SK-N-SH (cell line): ENCODE measurements at regions not wholly inside any gene's neighbourhood (a gene's known extent, or its start where the extent isn't known, plus 50 kb on each side); places are given as distances from the start of the nearest gene placed in this dataset.

Experiments
- CTCF ChIA-PET: fragments of 300-600, 350-600 bp; formaldehyde crosslinking; extraction: SDS; loops from one replicate; lab custom pipeline; 2021; lab: Yijun Ruan, JAX
- POLR2A ChIA-PET: fragments of 350-600 bp; sonication (Branson Sonifier 250); formaldehyde crosslinking; extraction: SDS; loops from one replicate; lab custom pipeline; 2020; ENCODE audit warnings: antibody characterized with exemption, inconsistent platforms; lab: Yijun Ruan, JAX
- DNase-seq: peaks from one replicate; pipeline ENCODE4 v3.0.0; 2012
- H2AFZ ChIP-seq: fragments of 200-600 bp; sonication (generic); 2 replicates; pipeline ENCODE4 v1.8.1; 2016; ENCODE audit warnings: antibody characterized with exemption, mild to moderate bottlenecking, low read depth
- H3F3A ChIP-seq: fragments of 200-600 bp; sonication (generic); replicated peaks from 2 replicates; pipeline ENCODE3; 2016; ENCODE audit warnings: antibody characterized with exemption, mild to moderate bottlenecking; ENCODE audit not compliant: insufficient read depth
- H3K27ac ChIP-seq, 2 experiments: fragments of 200-500 bp in 1 of 2; fragments of 200-600 bp in 1 of 2; sonication (Bioruptor generic) in 1 of 2; sonication (generic), shearing (Covaris generic) in 1 of 2; 2 replicates each; pipeline versions ENCODE4 v1.5.1 to v1.6.1; 2014 to 2016; ENCODE audit warnings: low read depth in 2 of 2, inconsistent platforms in 1 of 2, low read length in 1 of 2, mild to moderate bottlenecking in 1 of 2, mixed read lengths in 1 of 2
- H3K27me3 ChIP-seq: fragments of 200-600 bp; sonication (generic), shearing (Covaris generic); 2 replicates; pipeline ENCODE4 v1.6.1; 2016; ENCODE audit warnings: mixed run types; ENCODE audit not compliant: insufficient read depth
- H3K36me3 ChIP-seq, 2 experiments: fragments of 200-500 bp in 1 of 2; fragments of 200-600 bp in 1 of 2; sonication (Bioruptor generic) in 1 of 2; sonication (generic) in 1 of 2; replicated peaks in 1 of 2; 2 replicates each; pipeline versions ENCODE3 to v1.5.1; 2014 to 2016; ENCODE audit warnings: low read length in 1 of 2, mild to moderate bottlenecking in 1 of 2; ENCODE audit not compliant: insufficient read depth in 2 of 2, control insufficient read depth in 1 of 2
- H3K4me1 ChIP-seq, 2 experiments: fragments of 200-500 bp in 1 of 2; fragments of 200-600 bp in 1 of 2; sonication (Bioruptor generic) in 1 of 2; sonication (generic), shearing (Covaris generic) in 1 of 2; 2 replicates each; pipeline versions ENCODE4 v1.5.1 to v1.6.1; 2014 to 2016; ENCODE audit warnings: low read depth in 1 of 2, low read length in 1 of 2, mixed run types in 1 of 2; ENCODE audit not compliant: insufficient read depth in 2 of 2, control insufficient read depth in 1 of 2
- H3K4me2 ChIP-seq: fragments of 200-600 bp; sonication (generic), shearing (Covaris generic); 2 replicates; pipeline ENCODE4 v1.6.1; 2017; ENCODE audit warnings: mixed run types
- H3K4me3 ChIP-seq, 2 experiments: fragments of 200-500 bp in 1 of 2; fragments of 200-600 bp in 1 of 2; sonication (Bioruptor generic) in 1 of 2; sonication (generic), shearing (Covaris generic) in 1 of 2; 2 replicates each; pipeline versions ENCODE4 v1.5.1 to v1.8.1; 2014 to 2016; ENCODE audit warnings: low read depth in 2 of 2, inconsistent platforms in 1 of 2, low read length in 1 of 2, mild to moderate bottlenecking in 1 of 2, mixed read lengths in 1 of 2, moderate library complexity in 1 of 2
- H3K79me2 ChIP-seq: fragments of 200-600 bp; sonication (generic); 2 replicates; pipeline ENCODE4 v1.8.1; 2017; ENCODE audit warnings: mild to moderate bottlenecking; ENCODE audit not compliant: insufficient read depth
- H3K9ac ChIP-seq: fragments of 200-600 bp; sonication (generic); 2 replicates; pipeline ENCODE4 v1.6.1; 2017; ENCODE audit warnings: mixed run types
- H3K9me2 ChIP-seq: fragments of 200-600 bp; sonication (generic); 2 replicates; pipeline ENCODE4 v1.6.1; 2017; ENCODE audit warnings: mixed run types
- H3K9me3 ChIP-seq: fragments of 200-600 bp; sonication (generic); 2 replicates; pipeline ENCODE4 v1.6.1; 2017; ENCODE audit warnings: mixed run types, mild to moderate bottlenecking, moderate library complexity
- H4K20me1 ChIP-seq: fragments of 200-600 bp; sonication (generic); 2 replicates; pipeline ENCODE4 v1.6.1; 2017; ENCODE audit warnings: mild to moderate bottlenecking, mixed run types; ENCODE audit not compliant: insufficient read depth
- CHD2 ChIP-seq: fragments of 150-350 bp; IDR thresholded peaks from 2 replicates; pipeline ENCODE4 v1.6.1; 2018; ENCODE audit warnings: low read length; ENCODE audit not compliant: partially characterized antibody
- EZH2phosphoT487 ChIP-seq: fragments of 200-600 bp; sonication (generic); IDR thresholded peaks from 2 replicates; pipeline ENCODE4 v1.6.1; 2017; ENCODE audit warnings: low read depth, mixed run types, mild to moderate bottlenecking, antibody characterized with exemption, moderate library complexity, borderline replicate concordance
- FOSL2 ChIP-seq: IDR thresholded peaks from 2 replicates; pipeline ENCODE4 v1.4.0; 2012; ENCODE audit warnings: low read depth, mild to moderate bottlenecking, moderate library complexity, borderline replicate concordance
- GABPA ChIP-seq: IDR thresholded peaks from 2 replicates; pipeline ENCODE4 v1.4.0; 2012; ENCODE audit warnings: low read depth, mild to moderate bottlenecking
- GATA2 ChIP-seq: sonication (generic); formaldehyde crosslinking; IDR thresholded peaks from 2 replicates; pipeline ENCODE4 v1.5.0; 2020; ENCODE audit warnings: mild to moderate bottlenecking, missing genetic modification reagents
- IRF3 ChIP-seq: fragments of 150-350 bp; IDR thresholded peaks from 2 replicates; pipeline ENCODE4 v1.6.1; 2016; ENCODE audit warnings: mild to moderate bottlenecking, low read depth, low read length
- JUND ChIP-seq: IDR thresholded peaks from 2 replicates; pipeline ENCODE4 v1.4.0; 2012
- MAX ChIP-seq: IDR thresholded peaks from 2 replicates; pipeline ENCODE4 v1.4.0; 2012; ENCODE audit warnings: low read depth
- MXI1 ChIP-seq: IDR thresholded peaks from 2 replicates; pipeline ENCODE4 v1.6.1; 2012; ENCODE audit warnings: mild to moderate bottlenecking, low read depth, low read length, improper control_type of control experiment
- PBX3 ChIP-seq: IDR thresholded peaks from 2 replicates; pipeline ENCODE4; 2012
- POLR2AphosphoS5 ChIP-seq: IDR thresholded peaks from 2 replicates; pipeline ENCODE4 v1.6.1; 2012; ENCODE audit warnings: low read depth, low read length
- RAD21 ChIP-seq: IDR thresholded peaks from 2 replicates; pipeline ENCODE4 v1.6.1; 2012; ENCODE audit warnings: mild to moderate bottlenecking, low read length
- RCOR1 ChIP-seq: fragments of 150-350 bp; IDR thresholded peaks from 2 replicates; pipeline ENCODE4 v1.6.1; 2017; ENCODE audit warnings: antibody characterized with exemption, low read length
- RXRA ChIP-seq: IDR thresholded peaks from 2 replicates; pipeline ENCODE4 v1.4.0; 2012; ENCODE audit warnings: low read depth, mild to moderate bottlenecking, borderline replicate concordance
- SMC3 ChIP-seq: IDR thresholded peaks from 2 replicates; pipeline ENCODE4 v1.6.1; 2012; ENCODE audit warnings: low read depth, low read length, improper control_type of control experiment
- TCF12 ChIP-seq: IDR thresholded peaks from 2 replicates; pipeline ENCODE4 v1.4.0; 2012
- USF1 ChIP-seq: IDR thresholded peaks from 2 replicates; pipeline ENCODE4 v1.4.0; 2012; ENCODE audit warnings: low read depth, borderline replicate concordance
- USF2 ChIP-seq: fragments of 150-350 bp; IDR thresholded peaks from 2 replicates; pipeline ENCODE4 v1.6.1; 2017; ENCODE audit warnings: antibody characterized with exemption, low read length, low read depth, borderline replicate concordance
- YY1 ChIP-seq: IDR thresholded peaks from 2 replicates; pipeline ENCODE4 v1.4.0; 2012; ENCODE audit warnings: low read depth, mild to moderate bottlenecking
- ZBTB33 ChIP-seq: IDR thresholded peaks from 2 replicates; pipeline ENCODE4 v1.4.0; 2012; ENCODE audit warnings: low read depth, borderline replicate concordance
- WGBS: methylation state at CpG from one replicate; pipeline ENCODE4 v1.1.6; 2017; ENCODE audit warnings: low lambda C conversion rate; 5-methylcytosine and 5-hydroxymethylcytosine counted together

GRCh38 chr5:89071941-89072331 lies 189.0 kb upstream of the MEF2C start:
- H3K79me2 ChIP-seq, result no peaks in the 10 kb centered on the region
- H3F3A ChIP-seq, result no peaks in the 10 kb centered on the region
- H3K4me1 ChIP-seq, result no peaks in the 10 kb centered on the region
- WGBS, result 66% methylated on average over 1 of the region's 1 CpG
- no peak for DNase-seq
- no peak overlapping the region for H2AFZ ChIP-seq
- no peaks in the 10 kb centered on the region for H4K20me1 ChIP-seq
- POLR2A ChIA-PET, result no interaction called here
- H3K4me3 ChIP-seq, result no peak overlapping the region
- no peaks in the 10 kb centered on the region for H3K36me3 ChIP-seq
- no peaks in the 10 kb centered on the region for H3K27me3 ChIP-seq
- H3K9ac ChIP-seq, result no peak overlapping the region
- no peak overlapping the region for H3K4me2 ChIP-seq
- TF ChIP-seq CHD2 (no peak), USF2 (no peak), FOSL2 (no peak), SMC3 (no peak), IRF3 (no peak), POLR2AphosphoS5 (no peak), USF1 (no peak), RAD21 (no peak), JUND (no peak), GATA2 (no peak), MXI1 (no peak), MAX (no peak), EZH2phosphoT487 (no peak), GABPA (no peak)
- H3K27ac ChIP-seq, result no peak overlapping the region
- CTCF ChIA-PET, result no interaction called here
- H3K9me2 ChIP-seq, result no peaks in the 10 kb centered on the region
- no peaks in the 10 kb centered on the region for H3K9me3 ChIP-seq

- 71% methylated on average over 4 of the region's 4 CpGs for WGBS
- no peak overlapping the region for H3K9ac ChIP-seq
- no peaks in the 10 kb centered on the region for H3K36me3 ChIP-seq
- no peak overlapping the region for H3K4me3 ChIP-seq
- H2AFZ ChIP-seq, result no peak overlapping the region
- CTCF ChIA-PET, result interaction anchor here (1.1 kb wide), 1 partner anchor 26 kb away, joined by 3 read pairs; no protein-coding TSS in a partner anchor
- no peaks in the 10 kb centered on the region for H3K4me1 ChIP-seq
- no peaks in the 10 kb centered on the region for H3F3A ChIP-seq
- no peak overlapping the region for H3K4me2 ChIP-seq
- no peaks in the 10 kb centered on the region for H3K9me2 ChIP-seq
- H4K20me1 ChIP-seq, result no peaks in the 10 kb centered on the region
- no peaks in the 10 kb centered on the region for H3K27me3 ChIP-seq
- H3K27ac ChIP-seq, result no peak overlapping the region
- POLR2A ChIA-PET, result no interaction called here
- H3K79me2 ChIP-seq, result no peaks in the 10 kb centered on the region
- no peak for DNase-seq
- no peaks in the 10 kb centered on the region for H3K9me3 ChIP-seq
- TF ChIP-seq YY1 (no peak), RCOR1 (no peak), EZH2phosphoT487 (no peak), JUND (no peak), PBX3 (no peak), ZBTB33 (no peak), RXRA (no peak), TCF12 (no peak)
These were observed 188.3 kb upstream of the MEF2C start for GRCh38 chr5:89071101-89071940.
